Fibroblast of peridontal ligament (primary cell): ENCODE measurements at regions not wholly inside any gene's neighbourhood (a gene's known extent, or its start where the extent isn't known, plus 50 kb on each side); places are given as distances from the start of the nearest gene placed in this dataset.

Experiments
- DNase-seq: peaks from one replicate; pipeline ENCODE4 v3.0.0-alpha.2; 2010; ENCODE audit errors: extremely low read depth

DNA sequence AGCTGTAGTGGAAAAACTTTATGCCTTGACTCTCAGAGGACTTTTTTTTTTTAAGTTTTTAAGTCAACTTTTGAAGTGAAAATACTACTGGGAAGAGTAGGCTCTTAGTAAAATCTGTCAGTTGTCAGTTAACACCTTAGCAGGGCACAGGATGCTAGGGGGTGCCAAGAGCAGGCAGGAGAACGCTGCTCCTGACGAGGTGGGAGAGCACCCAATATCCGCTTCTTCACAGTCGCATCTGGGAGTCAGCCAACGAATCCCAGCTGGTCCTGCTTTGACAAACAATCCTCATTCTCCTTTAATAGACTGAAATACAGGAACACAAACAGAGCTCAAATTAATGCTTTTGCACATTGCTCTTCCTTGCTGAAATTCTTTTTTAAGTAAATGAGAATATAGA is 709.5 kb upstream of the ACVR2A start:
- no peak for DNase-seq

DNA sequence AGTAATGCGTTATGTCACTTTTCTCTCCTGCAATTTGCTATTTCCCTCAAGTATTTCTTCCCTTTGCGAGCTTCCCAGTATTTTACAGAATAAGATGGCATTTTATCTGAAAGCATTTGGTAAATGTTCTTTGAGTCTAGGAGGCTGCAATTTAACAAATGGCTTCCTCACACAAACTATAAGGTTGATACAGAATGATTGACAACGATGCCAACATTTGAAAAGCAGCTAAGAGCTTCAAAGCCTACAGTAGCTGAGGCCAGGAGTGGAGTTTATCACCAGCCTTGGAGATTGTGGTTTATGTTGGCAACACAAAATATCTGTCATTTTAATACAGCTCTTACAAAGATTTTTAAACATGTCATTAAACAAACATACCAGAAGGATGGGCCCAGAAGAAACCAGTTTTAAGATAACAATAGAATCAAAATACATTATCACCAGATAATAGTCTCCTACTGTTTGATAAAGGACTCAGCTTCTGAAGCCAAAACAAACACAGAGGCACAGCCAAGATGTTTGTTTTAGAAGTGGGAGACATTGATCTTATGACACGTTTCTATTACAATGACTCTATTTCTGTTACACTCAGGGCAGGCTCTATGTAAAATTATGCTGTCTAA is 711.4 kb upstream of the ACVR2A start:
- no peak for DNase-seq

DNA sequence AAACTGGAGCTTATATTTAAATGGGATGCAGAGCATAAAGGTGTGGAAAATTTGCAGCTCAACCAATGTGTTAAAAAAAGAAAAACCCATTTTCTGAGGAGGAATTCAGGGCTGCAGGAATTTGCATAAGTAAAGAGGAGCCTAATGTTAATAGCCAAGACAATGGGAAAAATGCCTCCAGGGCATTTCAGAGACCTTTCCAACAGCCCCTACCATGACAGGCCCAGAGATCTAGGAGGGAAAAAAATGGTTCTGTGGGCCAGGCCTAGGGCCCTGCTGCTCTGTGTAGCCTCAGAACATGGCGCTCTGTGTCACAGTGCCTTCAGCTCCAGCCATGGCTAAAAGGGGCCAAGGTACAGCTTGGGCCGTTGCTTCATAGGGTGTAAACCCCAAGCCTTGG is 719.7 kb upstream of the ACVR2A start:
- DNase-seq = no peak

DNA sequence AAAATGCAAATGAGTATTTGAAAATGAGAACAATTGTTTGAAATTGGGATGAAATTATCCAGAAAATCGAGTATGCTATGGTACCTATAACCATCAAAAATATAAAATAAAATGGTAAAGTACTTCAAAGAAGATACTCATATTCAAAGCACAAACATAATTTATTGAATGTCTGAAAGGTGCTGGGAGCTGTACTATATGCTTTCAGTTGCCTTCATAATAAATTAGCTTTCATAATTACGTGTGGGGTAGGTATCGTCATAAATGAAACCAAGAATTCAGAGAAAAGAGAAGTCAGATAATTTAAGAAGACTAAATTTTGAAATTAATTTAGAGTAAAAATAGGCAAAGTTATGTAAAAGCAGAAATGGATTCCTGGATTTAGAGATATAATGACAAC is 721.9 kb upstream of the ACVR2A start:
- DNase-seq = no peak

DNA sequence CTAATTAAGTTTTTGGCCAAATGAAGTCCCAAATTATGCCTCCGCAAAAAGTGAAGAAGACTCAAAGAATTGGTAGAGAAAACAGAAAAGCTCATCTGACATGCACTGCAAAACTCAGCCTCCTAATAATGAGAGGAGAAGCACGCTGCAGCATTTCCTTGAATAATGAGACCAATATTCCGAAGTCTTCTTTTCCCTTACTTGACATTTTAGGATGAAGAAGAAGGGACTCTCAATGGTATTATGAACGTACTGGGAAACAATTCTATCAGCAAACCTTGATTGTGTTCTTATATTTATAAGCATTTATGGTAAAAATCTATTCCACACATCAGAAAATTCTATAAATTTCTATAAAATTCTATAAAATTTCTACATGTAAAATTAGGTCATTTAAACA is 733.9 kb upstream of the ACVR2A start:
- DNase-seq = no peak

DNA sequence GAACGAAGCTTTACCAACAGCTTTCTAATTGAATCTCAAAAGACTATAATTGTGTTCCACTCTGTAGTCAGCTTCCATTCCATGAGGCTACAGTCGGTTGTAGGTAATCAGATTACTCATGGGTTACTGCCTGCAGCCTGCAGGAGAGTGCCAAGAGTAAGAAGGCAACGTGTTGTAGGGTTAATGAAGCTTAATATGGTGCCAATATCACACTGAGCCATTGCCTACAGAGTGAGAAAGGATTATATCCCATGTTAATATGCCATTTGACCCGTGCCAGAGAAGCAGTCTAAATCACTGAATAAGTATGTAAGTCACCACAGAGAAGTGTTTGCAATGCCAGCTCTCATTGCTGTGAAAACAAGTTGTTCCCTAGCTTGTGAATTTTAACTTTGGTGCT is 734.5 kb upstream of the ACVR2A start:
- DNase-seq = no peak

DNA sequence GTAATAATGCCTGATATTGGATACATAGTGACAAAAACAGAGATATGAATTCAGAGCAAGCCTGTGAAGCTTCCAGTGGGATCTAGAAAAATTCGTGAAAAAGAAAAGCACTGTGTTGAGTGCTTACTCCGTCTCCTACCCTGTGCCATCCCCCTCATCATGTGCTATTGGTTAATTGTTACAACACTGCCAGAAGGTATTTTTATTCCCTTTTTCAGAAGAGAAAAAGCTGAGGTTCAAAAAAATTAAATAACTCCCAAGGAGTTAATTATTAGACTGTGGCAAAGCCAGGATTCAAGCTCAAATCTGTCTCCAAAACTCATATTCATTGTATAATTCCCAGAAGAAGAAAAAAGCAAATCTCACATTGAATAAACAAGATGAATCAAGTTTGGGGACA is 735.5 kb upstream of the ACVR2A start:
- DNase-seq = no peak

DNA sequence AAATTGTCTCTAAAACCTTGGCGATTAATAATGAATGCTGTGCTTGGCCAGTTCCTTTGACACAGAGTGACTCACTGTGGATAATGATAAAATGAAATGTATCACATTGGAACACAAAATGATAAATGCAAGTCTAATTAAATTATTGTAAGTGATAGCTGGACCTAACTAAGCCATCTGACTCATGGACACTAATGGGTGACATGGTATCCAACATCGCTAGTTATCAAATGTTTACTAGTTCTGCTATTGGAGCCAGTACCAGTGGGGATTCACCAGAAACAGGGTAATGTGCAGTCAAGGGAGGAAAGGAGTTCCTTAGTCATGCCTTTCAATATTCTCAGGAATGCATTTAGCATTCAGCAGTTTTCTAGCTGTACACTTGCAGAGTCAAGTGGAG is 736.3 kb upstream of the ACVR2A start:
- no peak for DNase-seq

DNA sequence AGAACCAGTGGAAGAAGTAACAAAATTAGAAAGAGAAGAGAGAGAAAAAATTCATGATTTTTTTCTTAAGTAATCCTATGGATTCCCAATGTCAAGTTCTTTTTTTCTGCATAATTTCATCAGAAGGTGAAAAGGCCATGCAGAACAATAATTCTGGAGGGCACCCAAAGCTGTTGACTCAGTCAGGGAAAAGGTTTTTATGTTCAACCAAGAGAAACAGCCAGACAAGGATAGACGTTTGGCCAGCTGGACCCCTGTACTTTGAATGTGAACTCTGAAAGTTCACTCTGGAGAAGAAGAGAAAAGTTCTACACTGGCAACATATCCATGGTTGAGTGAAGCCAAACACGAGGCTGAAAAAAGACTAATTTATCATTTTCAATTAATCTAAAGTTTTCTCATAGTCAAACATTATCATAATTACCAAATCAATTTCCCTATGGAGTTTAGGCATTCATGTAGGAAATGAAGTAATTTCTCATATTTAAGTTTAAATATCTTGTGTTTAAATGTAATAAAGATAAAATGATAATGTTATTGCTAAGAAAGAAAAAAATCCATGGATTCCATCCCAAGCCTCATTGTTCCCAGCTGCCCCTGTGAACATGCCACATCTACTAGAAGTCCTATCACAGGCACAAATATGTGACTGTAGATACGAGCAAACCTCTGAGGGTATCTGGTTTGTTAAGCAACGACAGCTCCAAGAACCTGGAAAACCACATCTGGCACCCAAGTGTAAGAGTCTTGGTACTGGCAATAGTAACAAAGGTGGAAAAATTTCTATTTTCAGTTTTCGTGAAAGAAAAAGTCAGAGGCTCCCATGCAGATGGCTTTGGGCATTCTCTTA is 742.7 kb upstream of the ACVR2A start:
- no peak for DNase-seq

DNA sequence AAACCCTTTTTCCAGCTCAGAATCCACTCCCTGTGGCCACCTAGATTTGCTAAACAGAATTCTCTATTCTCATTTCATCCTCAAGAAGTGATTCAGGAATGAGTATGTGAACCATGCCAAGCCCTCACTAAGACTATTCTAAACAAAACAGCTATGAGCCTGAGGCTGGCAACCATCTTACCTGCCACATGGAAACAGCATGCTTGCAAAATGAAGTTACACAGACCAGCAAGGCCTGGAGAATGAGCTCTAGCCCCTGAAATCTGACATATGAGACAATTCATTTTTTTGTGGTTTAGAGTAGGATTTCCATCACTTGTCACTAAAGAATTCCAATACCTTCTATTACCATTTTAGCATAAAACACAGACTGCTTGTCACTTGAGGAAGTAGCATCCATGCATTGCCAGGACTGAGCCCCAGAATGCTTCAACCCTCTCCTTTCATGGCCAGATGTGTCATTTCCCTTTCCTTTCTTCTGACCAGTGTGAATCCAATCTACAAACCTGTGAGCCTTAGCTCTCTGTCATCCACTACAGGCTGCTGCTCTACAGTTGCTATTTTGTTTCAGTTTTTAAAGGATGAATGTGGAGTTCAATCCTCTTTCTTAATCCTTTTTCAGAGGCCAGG is 744.3 kb upstream of the ACVR2A start:
- peak; percentile 54 for DNase-seq

DNA sequence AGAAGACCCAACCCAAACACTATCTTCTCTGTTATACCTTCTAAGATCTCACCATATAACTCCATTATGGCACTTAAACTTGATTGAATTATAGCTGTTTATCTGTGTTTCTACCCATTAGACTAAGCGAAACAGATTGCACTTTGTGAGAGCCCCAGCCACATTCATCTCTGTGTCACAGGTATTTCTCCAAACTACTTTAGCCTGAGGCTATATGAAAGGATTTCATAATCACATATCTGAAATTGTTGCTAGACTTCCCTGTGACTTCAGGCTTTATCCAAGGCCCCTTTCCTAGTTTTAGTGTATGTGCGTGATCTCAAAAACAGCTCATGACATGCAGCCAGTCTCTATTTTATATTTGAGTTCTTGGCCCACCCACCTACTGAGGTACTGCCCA is 745.0 kb upstream of the ACVR2A start:
- no peak for DNase-seq

DNA sequence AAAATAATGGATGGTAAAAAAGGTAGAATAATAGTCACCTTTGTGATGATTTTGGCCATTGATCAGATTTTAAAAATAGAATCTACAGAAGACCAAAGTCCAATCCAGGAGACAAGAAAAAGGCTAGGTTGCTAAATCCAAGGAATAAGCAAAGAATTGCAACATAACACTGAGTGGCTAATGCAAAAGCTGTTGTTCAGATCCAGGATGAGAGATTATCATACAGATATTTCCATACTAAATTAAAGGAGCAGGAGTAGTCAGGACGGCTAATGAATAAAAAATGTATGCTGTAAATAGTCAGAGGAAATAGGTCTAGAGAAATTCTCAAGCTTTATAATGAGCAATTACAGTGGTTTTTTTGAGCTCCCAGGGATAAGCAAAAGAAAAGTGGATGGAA is 745.9 kb upstream of the ACVR2A start:
- DNase-seq = no peak

DNA sequence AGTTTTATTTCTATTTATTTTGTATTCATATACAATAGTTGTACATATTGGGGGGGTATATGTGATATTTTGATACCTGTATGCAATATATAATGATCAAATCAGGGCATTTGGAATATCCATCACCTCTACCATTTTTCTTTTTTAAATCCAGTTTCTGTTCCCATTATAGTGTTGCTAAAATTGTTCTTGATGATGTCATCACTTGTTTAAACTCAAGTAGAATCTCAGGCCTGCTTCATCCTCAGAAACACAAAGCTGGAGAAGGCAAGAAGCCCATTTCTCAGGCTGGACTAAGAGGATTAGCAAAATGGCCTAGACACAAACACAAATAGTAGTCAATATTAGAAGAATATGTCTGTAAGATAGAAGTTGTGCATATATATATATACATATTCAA is 747.1 kb upstream of the ACVR2A start:
- DNase-seq = no peak

DNA sequence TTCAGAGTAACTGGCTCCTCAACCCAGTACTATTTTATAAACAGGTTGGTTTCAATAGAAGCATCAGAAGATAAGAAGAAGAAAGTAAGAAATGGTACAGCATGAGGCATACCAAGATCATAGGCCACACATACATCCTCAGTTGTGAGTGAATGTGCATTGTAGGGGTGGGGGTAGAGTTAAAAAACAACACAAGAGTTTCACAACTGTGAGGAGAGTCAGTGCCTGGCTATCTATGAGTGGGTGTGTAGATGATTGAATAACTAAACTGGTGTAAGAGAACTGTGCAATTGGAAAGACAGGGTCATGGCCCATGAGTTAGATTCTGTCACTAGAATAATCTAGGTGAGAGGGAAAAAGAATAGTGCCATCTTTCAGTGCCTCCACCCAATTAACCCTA is 748.2 kb upstream of the ACVR2A start:
- no peak for DNase-seq

DNA sequence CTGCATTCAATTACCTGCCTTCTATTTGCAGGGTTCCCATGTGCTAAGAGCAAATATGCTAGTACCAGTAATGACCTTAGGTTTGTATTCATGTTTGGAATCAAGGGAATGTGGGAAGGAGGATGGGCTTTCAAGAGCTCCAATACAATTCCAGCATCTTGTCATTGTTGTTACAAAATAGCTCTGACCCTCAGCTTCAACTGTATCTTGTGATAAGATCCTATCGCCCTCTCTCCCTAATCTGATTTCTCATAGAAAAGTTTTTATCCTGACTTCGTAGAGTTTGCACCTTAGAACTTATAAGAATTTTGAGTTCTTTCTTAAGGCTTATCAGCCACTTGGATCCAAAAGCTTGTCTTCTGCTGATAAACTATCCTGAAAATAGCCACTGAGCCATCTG is 749.5 kb upstream of the ACVR2A start:
- no peak for DNase-seq

DNA sequence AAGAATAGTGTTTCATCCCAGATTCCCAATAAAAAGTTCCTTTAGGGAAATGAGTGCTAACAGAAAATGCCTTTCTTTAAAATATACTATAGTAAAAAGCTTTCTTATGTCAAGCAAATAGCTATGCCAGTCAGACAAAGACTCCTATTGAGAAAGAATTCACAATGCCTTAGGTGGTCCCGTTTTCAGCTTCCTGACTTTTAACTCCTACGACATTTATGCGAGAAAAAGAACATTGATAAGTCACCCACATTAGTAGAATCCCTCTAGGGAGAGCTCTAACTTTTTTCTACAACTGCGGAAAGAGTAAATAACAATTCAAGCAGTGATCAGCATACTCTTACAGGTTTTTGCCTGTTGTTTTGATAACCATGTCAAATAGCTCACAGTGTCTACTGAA is 750.8 kb upstream of the ACVR2A start:
- no peak for DNase-seq

DNA sequence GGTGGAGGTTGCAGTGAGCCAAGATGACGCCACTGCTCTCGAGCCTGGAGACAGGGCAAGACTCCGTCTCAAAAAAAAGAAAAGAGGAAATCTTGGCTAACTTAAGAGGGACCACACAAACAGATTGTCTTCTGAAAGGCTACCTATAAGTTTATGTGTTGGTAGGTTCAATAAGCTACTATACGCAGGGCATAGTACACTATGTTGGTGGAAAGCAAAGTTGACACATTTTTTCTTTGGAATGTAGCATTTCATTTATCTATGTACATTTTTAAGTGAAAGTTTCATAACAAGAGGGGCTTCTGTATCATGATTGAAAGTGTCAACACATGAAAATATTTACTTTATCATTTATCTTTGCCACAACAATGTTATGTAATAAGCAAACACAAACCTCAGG is 752.6 kb upstream of the ACVR2A start:
- no peak for DNase-seq

DNA sequence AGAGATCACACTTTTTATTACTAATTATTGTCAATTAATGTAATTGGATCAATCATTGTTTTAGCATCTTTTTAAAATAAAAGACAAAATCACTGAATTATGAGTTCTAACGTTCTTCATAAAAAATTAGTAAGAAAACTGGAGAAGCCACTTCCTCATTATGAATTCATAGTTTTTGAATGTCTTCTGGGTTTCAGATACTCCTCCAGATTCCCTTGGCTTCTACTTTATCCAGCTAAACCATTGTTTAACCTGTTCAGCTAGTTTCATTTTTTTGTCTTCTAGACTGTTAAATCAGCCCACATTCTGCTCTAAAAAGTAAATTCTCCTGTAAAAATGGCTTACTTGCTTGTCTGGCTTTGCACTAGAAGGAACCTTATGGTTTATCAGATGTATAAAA is 753.4 kb upstream of the ACVR2A start:
- no peak for DNase-seq

DNA sequence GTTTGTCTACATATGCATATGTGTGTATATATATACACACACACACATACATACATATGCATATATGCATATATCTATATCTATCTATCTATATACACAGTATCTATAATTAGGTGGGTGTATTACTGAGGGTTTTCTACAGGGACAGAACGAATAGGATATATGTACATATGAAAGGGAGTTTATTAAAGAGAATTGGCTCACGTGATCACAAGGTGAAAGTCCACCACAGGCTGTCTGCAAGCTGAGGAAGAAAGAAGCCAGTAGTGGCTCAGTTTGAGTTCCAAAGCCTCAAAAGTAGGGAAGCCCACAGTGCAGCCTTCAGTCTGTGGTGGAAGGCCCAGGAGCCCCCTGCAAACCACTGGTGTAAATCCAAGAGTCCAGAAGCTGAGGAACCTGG is 756.0 kb upstream of the ACVR2A start:
- no peak for DNase-seq

DNA sequence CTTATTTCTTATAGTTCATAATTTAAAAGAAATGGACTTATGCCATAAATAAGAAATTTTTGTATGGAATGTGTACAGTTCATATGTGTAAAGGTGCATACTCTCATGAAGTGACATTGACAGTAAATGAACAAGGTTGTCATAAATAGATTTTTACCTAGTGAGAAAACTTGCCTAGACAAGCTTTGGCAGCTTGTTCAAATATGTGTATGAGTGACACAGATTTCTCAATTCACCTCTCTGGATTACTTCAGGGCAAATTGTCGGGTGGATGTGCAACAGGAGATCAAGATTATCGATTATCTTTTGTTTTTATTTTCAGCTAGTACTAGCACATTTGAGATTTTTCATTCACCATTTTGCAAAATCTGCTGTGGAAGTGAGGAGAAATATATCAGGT is 758.1 kb upstream of the ACVR2A start:
- no peak for DNase-seq

DNA sequence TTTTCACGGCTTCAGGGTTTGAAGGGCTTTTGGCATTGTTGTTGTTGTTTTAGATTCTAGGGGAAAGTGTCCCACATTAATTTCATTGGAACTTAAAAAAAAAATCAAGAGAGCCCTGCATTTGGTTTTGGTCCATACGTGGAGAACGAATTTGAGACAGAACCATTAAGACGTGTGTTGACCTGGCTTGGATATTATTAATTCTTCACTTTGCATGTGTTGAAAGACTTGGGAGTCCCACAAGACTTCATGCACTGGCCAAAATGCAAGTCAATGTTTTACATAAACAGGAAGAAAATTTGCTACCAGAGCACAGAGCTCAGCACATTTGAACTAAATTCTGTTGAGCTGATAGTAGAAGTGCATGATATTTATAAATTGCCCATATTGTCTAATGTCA is 761.2 kb upstream of the ACVR2A start:
- DNase-seq = no peak

DNA sequence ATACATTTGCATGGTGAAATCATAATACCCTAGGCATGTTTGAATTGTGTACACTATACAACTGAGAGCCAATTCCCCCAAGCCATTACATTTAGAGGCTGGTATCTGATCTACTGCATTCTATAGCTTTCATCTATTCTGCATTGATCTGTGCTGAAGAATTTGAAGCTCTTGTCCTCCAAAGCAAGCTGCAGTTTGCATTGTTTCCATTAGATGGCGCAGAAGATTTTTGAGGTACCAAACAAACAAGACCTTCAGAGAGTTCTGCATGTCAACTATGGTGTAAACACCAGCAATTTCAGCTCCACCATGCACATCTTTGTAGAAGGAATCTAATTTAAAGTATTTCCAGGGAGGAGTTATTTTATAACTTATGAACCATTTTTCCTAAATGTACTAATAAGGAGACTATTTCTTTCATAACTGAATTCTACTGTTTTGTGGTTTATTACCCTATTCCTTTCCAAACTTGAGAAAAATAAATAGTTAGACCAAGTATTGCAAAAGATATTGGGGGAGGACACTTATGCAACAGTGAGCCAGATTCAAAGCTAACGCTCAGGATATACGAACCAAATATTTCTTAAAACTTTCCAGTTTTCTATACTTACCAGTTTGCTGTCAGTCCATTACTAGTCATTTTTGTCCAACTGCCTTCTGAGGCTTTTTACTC is 761.8 kb upstream of the ACVR2A start:
- peak; percentile 71 for DNase-seq

DNA sequence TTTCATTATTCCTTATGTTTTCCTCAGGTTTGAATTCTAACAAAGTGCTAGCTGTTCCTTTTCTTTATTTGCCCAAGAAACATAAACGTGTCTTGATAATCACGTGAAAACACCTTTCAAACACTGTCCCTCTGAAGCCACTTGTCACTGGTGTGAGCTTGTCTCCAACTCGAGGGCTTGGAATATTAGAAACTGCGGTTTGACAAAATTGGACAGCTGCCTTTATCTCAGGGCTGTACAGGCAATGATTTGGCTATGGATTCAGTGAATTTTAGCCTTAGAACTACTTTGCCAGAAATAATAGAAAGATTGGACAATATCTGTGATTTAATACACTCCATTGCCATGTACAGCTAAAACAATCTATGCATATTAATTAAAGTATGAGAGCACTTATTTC is 763.0 kb upstream of the ACVR2A start:
- no peak for DNase-seq
